ENCODE measurements at regions not wholly inside any gene's neighbourhood (a gene's known extent, or its start where the extent isn't known, plus 50 kb on each side); places are given as distances from the start of the nearest gene placed in this dataset.
"Not testable (repeated sequence)": the region's sequence is repeated elsewhere in the genome, so short reads cannot be mapped to it uniquely, and the experiment has no call there.

GRCh38 chr3:168671091-168671490 is 575.4 kb upstream of the GOLIM4 start:
- Histone ChIP-seq H3K4me1 (no peaks in the 10 kb centered on the region), H3K36me3 (no peaks in the 10 kb centered on the region), H3K9me3 (no peaks in the 10 kb centered on the region), H3K4me3 (no peak overlapping the region), H3K27me3 (no peaks in the 10 kb centered on the region), H3K27ac (no peak overlapping the region)
- 53% methylated on average over 3 of the region's 5 CpGs for WGBS (ENCODE audit: insufficient coverage, low coverage, low lambda C conversion rate, missing lambda C conversion rate)
- DNase-seq = no peak
- TF ChIP-seq POLR2A (IDR thresholded peaks at IDR 0.05) = no peak
- no peak for TF ChIP-seq CTCF (IDR thresholded peaks at IDR 0.05)
- intact Hi-C loops (cut with DNase I) = no loop called here
- no peak for ATAC-seq

DNA sequence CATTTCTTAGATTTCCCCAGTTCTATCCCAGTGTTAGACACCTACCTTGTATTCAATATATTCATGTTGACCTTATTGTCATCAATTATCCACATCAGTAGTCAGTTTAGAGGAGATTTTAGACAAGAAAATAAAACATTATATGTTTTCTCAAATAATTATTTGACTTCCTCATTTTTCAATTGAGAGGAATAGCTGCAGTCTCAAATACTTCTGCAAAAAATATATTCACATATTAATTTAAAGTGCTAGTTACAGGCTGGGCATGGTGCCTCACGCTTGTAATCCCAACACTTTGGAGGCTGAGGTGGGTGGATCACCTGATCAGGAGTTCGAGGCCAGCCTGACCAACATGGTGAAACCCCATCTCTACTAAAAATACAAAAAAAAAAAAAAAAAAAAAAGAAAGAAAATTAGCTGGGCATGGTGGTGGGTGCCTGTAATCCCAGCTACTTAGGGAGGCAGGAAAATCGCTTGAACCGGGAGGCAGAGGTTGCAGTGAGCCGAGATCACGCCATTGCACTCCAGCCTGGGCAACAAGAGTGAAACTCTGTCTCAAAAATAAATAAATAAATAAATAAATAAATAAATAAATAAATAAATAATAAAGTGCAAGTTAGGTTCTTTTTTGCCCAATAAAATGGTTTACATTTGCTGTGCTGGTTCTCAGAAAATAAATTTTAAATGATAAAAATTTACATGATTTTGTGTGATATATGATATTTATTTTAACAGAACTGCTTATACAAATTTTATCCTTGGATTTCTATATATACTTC is 565.3 kb upstream of the GOLIM4 start:
- H3K27me3 ChIP-seq; H3K9me3 ChIP-seq; H3K27ac ChIP-seq; H3K4me3 ChIP-seq; H3K36me3 ChIP-seq; H3K4me1 ChIP-seq; DNase-seq; intact Hi-C loops (cut with DNase I); ATAC-seq: not testable (repeated sequence)
- WGBS (ENCODE audit: insufficient coverage, low coverage, low lambda C conversion rate, missing lambda C conversion rate) = 78% methylated on average over 6 of the region's 6 CpGs

DNA sequence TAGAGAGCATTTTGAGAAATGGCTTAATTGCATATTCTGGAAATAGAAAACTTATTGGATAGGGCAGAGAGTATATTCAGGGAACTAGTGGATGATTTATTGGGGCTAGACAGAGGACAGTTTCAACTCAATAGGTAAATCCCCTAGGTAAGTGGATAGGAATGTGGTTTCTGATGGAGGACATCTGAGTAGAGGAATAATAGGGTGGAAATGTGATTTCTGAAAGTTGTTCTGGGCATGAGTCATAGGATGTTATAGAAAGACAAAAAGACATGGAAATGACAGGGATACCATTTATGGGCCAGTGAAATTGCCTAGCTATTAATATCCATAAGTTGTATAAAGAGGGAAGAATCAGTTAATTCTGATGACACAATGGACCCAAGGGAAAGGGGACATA is 563.3 kb upstream of the GOLIM4 start:
- Histone ChIP-seq H3K36me3 (no peaks in the 10 kb centered on the region), H3K9me3 (no peaks in the 10 kb centered on the region), H3K27me3 (no peaks in the 10 kb centered on the region), H3K4me3 (no peak overlapping the region), H3K27ac (no peak overlapping the region), H3K4me1 (no peaks in the 10 kb centered on the region)
- no peak for TF ChIP-seq POLR2A (IDR thresholded peaks at IDR 0.05)
- no peak for TF ChIP-seq CTCF (IDR thresholded peaks at IDR 0.05)
- DNase-seq (no peak), ATAC-seq (no peak)
- intact Hi-C loops (cut with DNase I) = no loop called here

GRCh38 chr3:168655611-168656010 is 559.9 kb upstream of the GOLIM4 start:
- WGBS (ENCODE audit: insufficient coverage, low coverage, low lambda C conversion rate, missing lambda C conversion rate) = 67% methylated on average over 1 of the region's 1 CpG
- DNase-seq (no peak), ATAC-seq (no peak)
- Histone ChIP-seq H3K4me1 (no peaks in the 10 kb centered on the region), H3K36me3 (no peaks in the 10 kb centered on the region), H3K4me3 (no peak overlapping the region), H3K27me3 (no peaks in the 10 kb centered on the region), H3K27ac (no peak overlapping the region), H3K9me3 (no peaks in the 10 kb centered on the region)
- TF ChIP-seq POLR2A (IDR thresholded peaks at IDR 0.05) (no peak), CTCF (IDR thresholded peaks at IDR 0.05) (no peak)
- intact Hi-C loops (cut with DNase I) = no loop called here

GRCh38 chr3:168654700-168655099 is 559.0 kb upstream of the GOLIM4 start:
- DNase-seq = no peak
- no peak for ATAC-seq
- H3K9me3 ChIP-seq = no peaks in the 10 kb centered on the region
- no peaks in the 10 kb centered on the region for H3K36me3 ChIP-seq
- H3K4me3 ChIP-seq = no peak overlapping the region
- intact Hi-C loops (cut with DNase I) = no loop called here
- no peak for TF ChIP-seq POLR2A (IDR thresholded peaks at IDR 0.05)
- TF ChIP-seq CTCF (IDR thresholded peaks at IDR 0.05) = no peak
- no peak overlapping the region for H3K27ac ChIP-seq
- no peaks in the 10 kb centered on the region for H3K4me1 ChIP-seq
- whole genome bisulfite sequencing (ENCODE audit: insufficient coverage, low coverage, low lambda C conversion rate, missing lambda C conversion rate) = 75% methylated on average over 2 of the region's 2 CpGs
- no peaks in the 10 kb centered on the region for H3K27me3 ChIP-seq

Measured in right lobe of liver (tissue), 6 donors.